Panc1 (cell line): ENCODE measurements at regions not wholly inside any gene's neighbourhood (a gene's known extent, or its start where the extent isn't known, plus 50 kb on each side); places are given as distances from the start of the nearest gene placed in this dataset.

Experiments
- ATAC-seq: fragments of 200-7000 bp; cut with Tn5 transposase; 2 replicates; pipeline ENCODE4 v1.9.1; 2020; ENCODE audit warnings: mild to moderate bottlenecking, moderate library complexity
- BruUV-seq: library from RNA; stranded (reverse); fragments of 400-500 nt; replicated peaks from 2 replicates; lab custom pipeline; 2021; lab: Mats Ljungman, UMichigan
- CTCF ChIA-PET: fragments of 300-600 bp; sonication (Branson Sonifier 250); formaldehyde crosslinking; loops from one replicate; lab custom pipeline; 2022; ENCODE audit warnings: antibody characterized with exemption; lab: Charles Lee
- POLR2A ChIA-PET: fragments of 300-600 bp; sonication (Branson Sonifier 250); formaldehyde crosslinking; loops from one replicate; lab custom pipeline; 2022; ENCODE audit warnings: antibody characterized with exemption; lab: Charles Lee
- DNase-seq: peaks from one replicate; pipeline ENCODE4 v3.0.0-alpha.2; 2010; ENCODE audit warnings: low read depth, low spot score
- H3K27ac ChIP-seq: 2 replicates; pipeline ENCODE4 v1.5.1; 2011; ENCODE audit warnings: mild to moderate bottlenecking, low read length, inconsistent platforms
- H3K27me3 ChIP-seq: fragments of 200-500 bp; sonication (Bioruptor generic); 2 replicates; pipeline ENCODE4 v1.6.0; 2014; ENCODE audit warnings: low read length, inconsistent platforms; ENCODE audit not compliant: control insufficient read depth, insufficient read depth
- H3K36me3 ChIP-seq: fragments of 200-500 bp; sonication (Bioruptor generic); 2 replicates; pipeline ENCODE4 v1.5.1; 2014; ENCODE audit warnings: inconsistent platforms, mild to moderate bottlenecking, low read length, moderate library complexity; ENCODE audit not compliant: control insufficient read depth, insufficient read depth
- H3K4me1 ChIP-seq: 2 replicates; pipeline ENCODE4 v1.5.1; 2011; ENCODE audit warnings: inconsistent platforms, mild to moderate bottlenecking, low read length, moderate library complexity; ENCODE audit not compliant: control insufficient read depth, insufficient read depth
- H3K4me3 ChIP-seq, 2 experiments: 2 replicates each; pipeline ENCODE4 v1.5.1; 2011 to 2012; ENCODE audit warnings: low read depth in 2 of 2, low read length in 2 of 2, mild to moderate bottlenecking in 2 of 2, inconsistent platforms in 1 of 2, moderate library complexity in 1 of 2
- H3K9me3 ChIP-seq: fragments of 200-500 bp; sonication (Bioruptor generic); 2 replicates; pipeline ENCODE4 v1.5.1; 2014; ENCODE audit warnings: low read depth, mild to moderate bottlenecking, inconsistent platforms, low read length, moderate library complexity; ENCODE audit not compliant: control insufficient read depth, insufficient read depth
- CTCF ChIP-seq: fragments of 450-650 bp; IDR thresholded peaks from 2 replicates; pipeline ENCODE4 v1.5.1; 2017; ENCODE audit warnings: mild to moderate bottlenecking
- POLR2AphosphoS5 ChIP-seq: IDR thresholded peaks from 2 replicates; pipeline ENCODE4 v1.6.1; 2012; ENCODE audit warnings: mild to moderate bottlenecking, low read depth, low read length, moderate library complexity
- SIN3A ChIP-seq: IDR thresholded peaks from 2 replicates; pipeline ENCODE4 v1.6.1; 2012; ENCODE audit warnings: low read depth, mild to moderate bottlenecking, low read length, moderate library complexity, borderline replicate concordance; ENCODE audit not compliant: insufficient read depth
- TCF7L2 ChIP-seq: IDR thresholded peaks from 2 replicates; pipeline ENCODE4 v1.6.1; 2011; ENCODE audit warnings: mild to moderate bottlenecking, low read depth, low read length, inconsistent platforms
- in situ Hi-C: cut with HindIII; loops from 2 replicates; pipeline ENCODE4 v1.10.0; 2016; ENCODE audit warnings: low sequenced_read_pairs, low pct_unique_long_range_greater_than_20kb
- intact Hi-C: fragments of 100-400 bp; cut with micrococcal nuclease; formaldehyde crosslinking; loops from one replicate; pipeline ENCODE4 v1.10.0; 2022; ENCODE audit not compliant: unreplicated experiment
- TF ChIP-seq, protein P1 (sequence below), 2 experiments: IDR thresholded peaks; 2 replicates each; pipeline ENCODE4 v1.6.1; 2011 to 2012; ENCODE audit warnings: low read depth in 2 of 2, control low read depth in 1 of 2, low read length in 1 of 2, mild to moderate bottlenecking in 1 of 2, moderate library complexity in 1 of 2; ENCODE audit not compliant: insufficient read depth in 1 of 2

DNA sequence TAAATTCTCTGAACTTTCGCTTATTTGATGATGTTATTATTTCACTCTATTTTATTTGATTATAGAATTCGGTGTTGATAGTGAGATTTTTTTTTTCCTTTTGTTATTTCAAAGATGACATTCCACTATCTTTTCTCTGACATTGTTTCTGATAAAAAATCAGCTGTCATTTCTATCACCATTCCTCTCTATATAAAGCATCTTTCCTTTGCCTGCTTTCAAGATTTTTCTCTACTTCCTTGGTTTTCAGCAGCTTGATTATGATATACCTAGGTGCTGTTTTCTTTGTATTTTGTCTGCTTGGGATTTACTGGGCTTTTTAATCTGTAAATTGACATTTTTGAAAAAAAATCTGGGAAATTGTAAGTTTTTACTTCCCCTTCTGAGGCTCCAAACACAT, 344.0 kb downstream of the HLX start:
- no peak overlapping the region for H3K4me3 ChIP-seq
- no peak for ATAC-seq
- in situ Hi-C loops, result no loop called here
- H3K9me3 ChIP-seq, result no peaks in the 10 kb centered on the region; the same call in 1 of the 2 replicates
- no peaks in the 10 kb centered on the region for H3K27me3 ChIP-seq
- no TSS peak for BruUV-seq
- POLR2A ChIA-PET, result no interaction called here
- DNase-seq, result no peak
- H3K36me3 ChIP-seq, result no peaks in the 10 kb centered on the region
- no peak overlapping the region for H3K27ac ChIP-seq
- CTCF ChIA-PET, result no interaction called here
- no peaks in the 10 kb centered on the region for H3K4me1 ChIP-seq
- intact Hi-C loops, result no loop called here
- no peak for TF ChIP-seq SIN3A
- no peak for TF ChIP-seq POLR2AphosphoS5
- TF ChIP-seq CTCF, result no peak
- TF ChIP-seq, protein P1, sequence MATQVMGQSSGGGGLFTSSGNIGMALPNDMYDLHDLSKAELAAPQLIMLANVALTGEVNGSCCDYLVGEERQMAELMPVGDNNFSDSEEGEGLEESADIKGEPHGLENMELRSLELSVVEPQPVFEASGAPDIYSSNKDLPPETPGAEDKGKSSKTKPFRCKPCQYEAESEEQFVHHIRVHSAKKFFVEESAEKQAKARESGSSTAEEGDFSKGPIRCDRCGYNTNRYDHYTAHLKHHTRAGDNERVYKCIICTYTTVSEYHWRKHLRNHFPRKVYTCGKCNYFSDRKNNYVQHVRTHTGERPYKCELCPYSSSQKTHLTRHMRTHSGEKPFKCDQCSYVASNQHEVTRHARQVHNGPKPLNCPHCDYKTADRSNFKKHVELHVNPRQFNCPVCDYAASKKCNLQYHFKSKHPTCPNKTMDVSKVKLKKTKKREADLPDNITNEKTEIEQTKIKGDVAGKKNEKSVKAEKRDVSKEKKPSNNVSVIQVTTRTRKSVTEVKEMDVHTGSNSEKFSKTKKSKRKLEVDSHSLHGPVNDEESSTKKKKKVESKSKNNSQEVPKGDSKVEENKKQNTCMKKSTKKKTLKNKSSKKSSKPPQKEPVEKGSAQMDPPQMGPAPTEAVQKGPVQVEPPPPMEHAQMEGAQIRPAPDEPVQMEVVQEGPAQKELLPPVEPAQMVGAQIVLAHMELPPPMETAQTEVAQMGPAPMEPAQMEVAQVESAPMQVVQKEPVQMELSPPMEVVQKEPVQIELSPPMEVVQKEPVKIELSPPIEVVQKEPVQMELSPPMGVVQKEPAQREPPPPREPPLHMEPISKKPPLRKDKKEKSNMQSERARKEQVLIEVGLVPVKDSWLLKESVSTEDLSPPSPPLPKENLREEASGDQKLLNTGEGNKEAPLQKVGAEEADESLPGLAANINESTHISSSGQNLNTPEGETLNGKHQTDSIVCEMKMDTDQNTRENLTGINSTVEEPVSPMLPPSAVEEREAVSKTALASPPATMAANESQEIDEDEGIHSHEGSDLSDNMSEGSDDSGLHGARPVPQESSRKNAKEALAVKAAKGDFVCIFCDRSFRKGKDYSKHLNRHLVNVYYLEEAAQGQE (IDR thresholded peaks at IDR 0.05; ENCODE audit: insufficient read depth in 1 of 2, low read depth in 2 of 2, low read length in 1 of 2), result no peak
- no peak for TF ChIP-seq TCF7L2

DNA sequence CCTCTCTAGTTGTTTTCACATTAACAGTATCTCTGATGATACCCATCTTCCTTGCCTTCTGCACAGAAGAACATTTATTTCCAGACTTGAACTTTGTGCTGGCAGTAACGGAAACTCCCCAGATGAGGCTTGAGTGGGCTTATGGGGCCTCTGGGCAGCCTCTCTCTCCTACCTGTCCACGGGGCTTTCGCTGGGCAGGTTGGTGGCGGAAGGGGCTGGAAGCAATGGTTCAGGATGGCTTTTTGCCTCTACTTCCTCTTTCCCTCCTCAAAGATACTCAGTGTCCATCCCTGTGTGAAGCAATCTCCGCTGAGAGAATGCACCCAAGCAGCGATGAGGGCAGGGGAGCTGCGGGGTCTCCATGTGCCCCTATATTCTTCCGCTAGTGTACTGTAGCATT, 348.2 kb downstream of the HLX start:
- no peak for DNase-seq
- no TSS peak for BruUV-seq
- in situ Hi-C loops (no loop called here), intact Hi-C loops (no loop called here)
- H3K4me1 ChIP-seq, result no peaks in the 10 kb centered on the region
- no peaks in the 10 kb centered on the region for H3K36me3 ChIP-seq
- no peak for TF ChIP-seq POLR2AphosphoS5
- no peak for TF ChIP-seq SIN3A
- TF ChIP-seq, protein P1 (IDR thresholded peaks at IDR 0.05; ENCODE audit: insufficient read depth in 1 of 2, low read depth in 2 of 2, low read length in 1 of 2), result no peak
- no peak for TF ChIP-seq CTCF
- no peak for TF ChIP-seq TCF7L2
- H3K9me3 ChIP-seq, result no peaks in the 10 kb centered on the region; the same call in 1 of the 2 replicates
- H3K27me3 ChIP-seq, result no peaks in the 10 kb centered on the region
- no peak for ATAC-seq
- H3K27ac ChIP-seq, result no peak overlapping the region
- ChIA-PET POLR2A (no interaction called here), CTCF (no interaction called here)
- no peak overlapping the region for H3K4me3 ChIP-seq
